B cell (primary cell): ENCODE measurements at regions not wholly inside any gene's neighbourhood (a gene's known extent, or its start where the extent isn't known, plus 50 kb on each side); places are given as distances from the start of the nearest gene placed in this dataset.

Experiments
- EZH2 ChIP-seq: IDR thresholded peaks from 2 replicates; pipeline ENCODE4 v1.6.1; 2012; ENCODE audit warnings: borderline replicate concordance, low read depth, mild to moderate bottlenecking, moderate library complexity, low read length; ENCODE audit not compliant: insufficient read depth, poor library complexity, severe bottlenecking
- TF ChIP-seq, protein P1 (sequence below): fragments of 200-600 bp; IDR thresholded peaks from one replicate; pipeline ENCODE4 v1.8.0; 2022; ENCODE audit warnings: antibody characterized with exemption, mild to moderate bottlenecking

DNA sequence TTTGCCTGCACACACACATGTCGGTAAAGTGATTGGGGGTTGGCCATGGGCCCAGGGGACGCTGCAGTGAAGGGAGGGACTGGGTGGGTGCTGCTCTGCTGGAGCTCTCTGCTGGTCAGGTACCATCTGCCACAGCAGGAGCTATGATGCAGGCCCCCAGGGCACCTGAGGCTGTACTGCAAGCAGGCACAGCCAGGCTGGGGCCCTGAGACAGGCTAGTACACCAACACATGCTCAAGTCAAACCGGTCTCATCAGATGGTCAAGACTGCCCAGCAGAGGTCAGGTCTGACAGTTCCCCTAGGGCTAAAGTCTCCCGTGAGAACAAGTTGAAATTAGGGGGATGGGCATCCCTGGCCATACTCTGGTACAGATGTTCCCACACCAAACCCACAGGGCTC lies 118.3 kb upstream of the THSD7A start:
- TF ChIP-seq, protein P1, sequence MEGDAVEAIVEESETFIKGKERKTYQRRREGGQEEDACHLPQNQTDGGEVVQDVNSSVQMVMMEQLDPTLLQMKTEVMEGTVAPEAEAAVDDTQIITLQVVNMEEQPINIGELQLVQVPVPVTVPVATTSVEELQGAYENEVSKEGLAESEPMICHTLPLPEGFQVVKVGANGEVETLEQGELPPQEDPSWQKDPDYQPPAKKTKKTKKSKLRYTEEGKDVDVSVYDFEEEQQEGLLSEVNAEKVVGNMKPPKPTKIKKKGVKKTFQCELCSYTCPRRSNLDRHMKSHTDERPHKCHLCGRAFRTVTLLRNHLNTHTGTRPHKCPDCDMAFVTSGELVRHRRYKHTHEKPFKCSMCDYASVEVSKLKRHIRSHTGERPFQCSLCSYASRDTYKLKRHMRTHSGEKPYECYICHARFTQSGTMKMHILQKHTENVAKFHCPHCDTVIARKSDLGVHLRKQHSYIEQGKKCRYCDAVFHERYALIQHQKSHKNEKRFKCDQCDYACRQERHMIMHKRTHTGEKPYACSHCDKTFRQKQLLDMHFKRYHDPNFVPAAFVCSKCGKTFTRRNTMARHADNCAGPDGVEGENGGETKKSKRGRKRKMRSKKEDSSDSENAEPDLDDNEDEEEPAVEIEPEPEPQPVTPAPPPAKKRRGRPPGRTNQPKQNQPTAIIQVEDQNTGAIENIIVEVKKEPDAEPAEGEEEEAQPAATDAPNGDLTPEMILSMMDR: no peak
- TF ChIP-seq EZH2: no peak
